ENCODE measurements at regions not wholly inside any gene's neighbourhood (a gene's known extent, or its start where the extent isn't known, plus 50 kb on each side); places are given as distances from the start of the nearest gene placed in this dataset.

- no peak overlapping the region for H3K4me3 ChIP-seq (ENCODE audit: low read depth, low read length)
- no peak for DNase-seq (ENCODE audit: low read depth)
- no peak for TF ChIP-seq CTCF (IDR thresholded peaks at IDR 0.05; ENCODE audit: insufficient read depth, low read depth, low read length, missing control alignments)
Measured at GRCh38 chr13:75936791-75937190, 300.7 kb downstream of the LMO7 start.

DNA sequence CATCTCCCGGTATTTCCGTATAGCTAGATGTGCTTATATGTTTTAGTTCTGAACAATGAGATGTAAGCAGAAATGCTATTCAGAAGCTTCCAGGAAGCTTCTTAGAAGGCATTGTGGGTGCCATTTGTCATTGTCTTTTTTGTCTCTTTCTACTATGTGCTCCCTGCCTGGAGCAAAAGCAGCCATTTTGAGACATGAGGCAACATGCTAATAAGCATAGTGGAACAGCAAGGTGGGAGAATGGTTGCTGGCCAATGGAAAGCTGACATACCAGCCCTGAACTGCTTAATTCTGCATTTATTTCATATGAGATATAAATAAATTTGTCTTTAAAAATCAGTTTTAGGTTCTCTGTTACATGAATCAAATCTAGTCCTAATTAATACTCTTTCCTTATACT lies 299.7 kb downstream of the LMO7 start:
- H3K4me3 ChIP-seq (ENCODE audit: low read depth, low read length), result no peak overlapping the region
- no peak for DNase-seq (ENCODE audit: low read depth)
- no peak for TF ChIP-seq CTCF (IDR thresholded peaks at IDR 0.05; ENCODE audit: insufficient read depth, low read depth, low read length, missing control alignments)

- no peak overlapping the region for H3K4me3 ChIP-seq (ENCODE audit: low read depth, low read length)
- no peak for DNase-seq (ENCODE audit: low read depth)
- no peak for TF ChIP-seq CTCF (IDR thresholded peaks at IDR 0.05; ENCODE audit: insufficient read depth, low read depth, low read length, missing control alignments)
Measured at GRCh38 chr13:75934889-75935288, 298.8 kb downstream of the LMO7 start.

GRCh38 chr13:75932636-75933035 lies 296.5 kb downstream of the LMO7 start:
- no peak for DNase-seq (ENCODE audit: low read depth)
- no peak for TF ChIP-seq CTCF (IDR thresholded peaks at IDR 0.05; ENCODE audit: insufficient read depth, low read depth, low read length, missing control alignments)
- H3K4me3 ChIP-seq (ENCODE audit: low read depth, low read length), result no peak overlapping the region

GRCh38 chr13:75931116-75931515 lies 295.0 kb downstream of the LMO7 start:
- DNase-seq (ENCODE audit: low read depth), result no peak
- no peak overlapping the region for H3K4me3 ChIP-seq (ENCODE audit: low read depth, low read length)
- TF ChIP-seq CTCF (IDR thresholded peaks at IDR 0.05; ENCODE audit: insufficient read depth, low read depth, low read length, missing control alignments), result no peak

DNA sequence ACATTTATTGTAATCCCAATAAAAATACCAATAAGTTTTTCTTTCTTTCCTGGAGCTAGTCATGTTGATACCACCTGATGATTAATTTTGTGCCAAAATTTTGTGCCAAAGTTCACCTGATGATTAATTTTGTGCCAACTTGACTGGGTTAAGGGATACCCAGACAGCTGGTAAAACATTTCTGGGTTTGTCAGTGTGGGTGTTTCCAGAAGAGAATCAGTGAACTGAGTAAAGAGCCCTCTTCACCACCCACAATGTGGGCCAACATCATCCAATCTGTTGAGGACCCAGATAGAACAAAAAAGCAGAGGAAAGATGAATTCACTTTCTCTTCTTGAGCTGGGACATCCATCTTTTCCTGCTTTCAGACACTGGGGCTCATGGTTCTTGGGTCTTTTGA lies 292.9 kb downstream of the LMO7 start:
- no peak overlapping the region for H3K4me3 ChIP-seq (ENCODE audit: low read depth, low read length)
- no peak for DNase-seq (ENCODE audit: low read depth)
- TF ChIP-seq CTCF (IDR thresholded peaks at IDR 0.05; ENCODE audit: insufficient read depth, low read depth, low read length, missing control alignments), result no peak

DNA sequence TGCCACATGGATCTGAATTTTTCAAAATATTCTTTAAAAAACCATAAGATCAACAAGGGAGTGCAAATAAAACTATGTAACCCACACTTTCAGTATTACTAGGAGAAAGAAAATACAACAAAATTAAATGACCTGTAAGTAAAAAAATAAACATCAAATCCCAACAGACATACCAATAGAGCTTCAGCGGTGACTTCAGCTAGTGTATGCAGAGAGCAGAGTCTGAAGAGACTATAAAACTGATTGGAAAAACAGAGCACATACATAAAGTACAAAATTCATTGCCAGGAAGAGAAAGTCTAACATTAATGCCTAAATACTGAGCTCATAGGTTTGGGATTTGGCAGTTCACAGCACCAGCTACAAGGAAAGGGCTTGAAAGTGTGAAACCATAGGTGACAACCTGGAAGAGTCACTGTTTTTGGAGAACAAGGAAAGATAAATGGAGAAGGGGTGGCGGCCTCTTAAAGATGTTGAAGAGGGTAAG lies 291.1 kb downstream of the LMO7 start:
- no peak for TF ChIP-seq CTCF (IDR thresholded peaks at IDR 0.05; ENCODE audit: insufficient read depth, low read depth, low read length, missing control alignments)
- no peak for DNase-seq (ENCODE audit: low read depth)
- no peak overlapping the region for H3K4me3 ChIP-seq (ENCODE audit: low read depth, low read length)

All from GM12865 (cell line).